ENCODE measurements at regions not wholly inside any gene's neighbourhood (a gene's known extent, or its start where the extent isn't known, plus 50 kb on each side); places are given as distances from the start of the nearest gene placed in this dataset.
"Not testable (repeated sequence)": the region's sequence is repeated elsewhere in the genome, so short reads cannot be mapped to it uniquely, and the experiment has no call there.

DNA sequence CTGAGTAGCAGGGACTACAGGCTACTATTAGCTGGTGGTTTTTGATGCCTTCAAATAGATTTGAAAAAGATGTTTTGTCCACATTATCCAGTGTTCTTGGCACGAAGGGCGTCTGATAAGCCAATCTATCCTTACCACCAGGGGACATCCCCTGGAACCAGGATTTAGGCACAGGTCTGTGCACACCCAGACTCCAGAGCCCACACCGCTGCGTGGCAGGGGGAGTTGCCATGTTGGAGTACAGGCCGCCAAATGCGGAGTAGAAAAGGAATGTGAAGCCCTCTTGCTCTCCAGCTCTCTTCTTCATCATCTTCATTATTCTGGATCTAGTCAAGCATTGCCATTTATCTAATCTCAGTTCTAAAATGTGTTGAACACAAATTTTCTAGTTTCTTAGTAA lies 54.3 kb downstream of the RNU1-4 start:
- H3K4me3 ChIP-seq; ATAC-seq; H3K27ac ChIP-seq; DNase-seq; H3K36me3 ChIP-seq (replicated peaks in 1 of 2; ENCODE audit: insufficient read depth in 1 of 2, low read depth in 2 of 2); H3K4me1 ChIP-seq; intact Hi-C loops (cut with DNase I); H3K27me3 ChIP-seq; H3K9me3 ChIP-seq: not testable (repeated sequence)
- WGBS, 2 donors, result 81 to 86% methylated on average over 6 of the region's 6 CpGs

GRCh38 chr1:16795119-16795518 lies 54.8 kb downstream of the RNU1-4 start:
- DNase-seq; H3K9me3 ChIP-seq; H3K36me3 ChIP-seq (replicated peaks in 1 of 2; ENCODE audit: insufficient read depth in 1 of 2, low read depth in 2 of 2); H3K4me1 ChIP-seq; H3K27ac ChIP-seq; H3K4me3 ChIP-seq; intact Hi-C loops (cut with DNase I); ATAC-seq; H3K27me3 ChIP-seq: not testable (repeated sequence)
- 77 to 92% methylated on average over 6 to 7 of the region's 7 CpGs for WGBS, 2 donors

- ATAC-seq, result peak; percentile 12
- WGBS, 2 donors, result 71 to 80% methylated on average over 3 to 4 of the region's 8 CpGs
- intact Hi-C loops (cut with DNase I); H3K27ac ChIP-seq; H3K9me3 ChIP-seq; H3K36me3 ChIP-seq (replicated peaks in 1 of 2; ENCODE audit: insufficient read depth in 1 of 2, low read depth in 2 of 2); DNase-seq; H3K4me1 ChIP-seq; H3K4me3 ChIP-seq; H3K27me3 ChIP-seq: not testable (repeated sequence)
Observed at GRCh38 chr1:16796179-16796578, 55.9 kb downstream of the RNU1-4 start.

DNA sequence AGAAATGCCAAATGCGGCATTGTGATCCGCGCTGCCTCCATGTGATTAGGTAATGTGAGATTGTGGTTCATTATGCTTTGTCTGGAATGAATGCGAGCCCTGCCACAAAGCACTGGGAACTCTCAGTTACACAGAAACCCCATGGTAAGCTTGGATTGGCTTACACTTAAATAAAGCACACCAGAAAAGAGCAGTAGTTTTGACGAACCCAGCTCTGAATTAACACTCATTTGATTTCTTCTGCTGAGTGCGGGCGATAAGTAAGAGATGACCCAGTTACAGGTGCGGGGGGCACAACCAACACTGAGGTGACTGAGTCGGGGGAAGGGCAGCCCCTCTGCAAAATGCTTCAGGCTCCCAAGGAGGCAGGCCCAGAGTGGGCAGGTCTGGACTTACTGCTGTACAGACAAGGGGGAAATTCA lies 56.3 kb downstream of the RNU1-4 start:
- WGBS, 2 donors, result 89 to 92% methylated on average over 9 of the region's 9 CpGs
- ATAC-seq; H3K4me3 ChIP-seq; intact Hi-C loops (cut with DNase I); H3K27me3 ChIP-seq; H3K27ac ChIP-seq; DNase-seq; H3K9me3 ChIP-seq; H3K4me1 ChIP-seq; H3K36me3 ChIP-seq (replicated peaks in 1 of 2; ENCODE audit: insufficient read depth in 1 of 2, low read depth in 2 of 2): not testable (repeated sequence)

GRCh38 chr1:16797065-16797464 lies 56.7 kb downstream of the RNU1-4 start:
- H3K27ac ChIP-seq; H3K27me3 ChIP-seq; DNase-seq; H3K4me1 ChIP-seq; H3K4me3 ChIP-seq; H3K36me3 ChIP-seq (replicated peaks in 1 of 2; ENCODE audit: insufficient read depth in 1 of 2, low read depth in 2 of 2); H3K9me3 ChIP-seq; intact Hi-C loops (cut with DNase I); ATAC-seq: not testable (repeated sequence)
- WGBS, 2 donors, result 69 to 79% methylated on average over 2 to 3 of the region's 4 CpGs

DNA sequence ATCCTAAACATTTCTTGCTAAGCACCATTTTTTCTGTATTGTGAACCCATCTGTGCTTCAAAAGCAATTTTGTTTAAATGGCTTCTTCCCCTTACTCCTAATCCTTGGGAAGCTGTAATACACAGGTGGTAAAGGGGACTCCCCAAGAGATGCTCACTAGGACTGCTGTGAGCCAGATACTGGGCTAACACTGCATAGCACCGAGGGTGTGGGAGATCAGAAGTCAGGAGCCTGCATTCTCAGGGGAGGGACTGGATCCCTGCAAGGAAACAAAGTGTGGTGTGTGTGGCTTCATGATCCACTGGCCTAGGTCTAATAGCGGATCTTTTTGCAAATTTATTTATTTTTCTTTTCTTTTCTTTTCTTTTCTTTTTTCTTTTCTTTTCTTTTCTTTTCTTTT lies 57.7 kb downstream of the RNU1-4 start:
- DNase-seq; H3K4me3 ChIP-seq; H3K36me3 ChIP-seq (replicated peaks in 1 of 2; ENCODE audit: insufficient read depth in 1 of 2, low read depth in 2 of 2); H3K27ac ChIP-seq; H3K27me3 ChIP-seq; H3K9me3 ChIP-seq; ATAC-seq; H3K4me1 ChIP-seq; intact Hi-C loops (cut with DNase I): not testable (repeated sequence)
- 91 to 96% methylated on average over 2 of the region's 2 CpGs for WGBS, 2 donors
